ENCODE measurements at regions not wholly inside any gene's neighbourhood (a gene's known extent, or its start where the extent isn't known, plus 50 kb on each side); places are given as distances from the start of the nearest gene placed in this dataset.

- no peak overlapping the region for H3K4me3 ChIP-seq (ENCODE audit: low read depth, low read length)
- no peak for DNase-seq (ENCODE audit: low read depth)
- no peak for TF ChIP-seq CTCF (IDR thresholded peaks at IDR 0.05; ENCODE audit: low read depth, low read length, missing control alignments)
These were observed 121.7 kb upstream of the CCDC160 start for GRCh38 chrX:134115270-134115669.

- TF ChIP-seq CTCF (IDR thresholded peaks at IDR 0.05; ENCODE audit: low read depth, low read length, missing control alignments): no peak
- DNase-seq (ENCODE audit: low read depth): no peak
- no peak overlapping the region for H3K4me3 ChIP-seq (ENCODE audit: low read depth, low read length)
These were observed 99.6 kb upstream of the CCDC160 start for GRCh38 chrX:134137341-134137740.

GRCh38 chrX:134139090-134139489 is 97.9 kb upstream of the CCDC160 start:
- DNase-seq (ENCODE audit: low read depth): no peak
- TF ChIP-seq CTCF (IDR thresholded peaks at IDR 0.05; ENCODE audit: low read depth, low read length, missing control alignments): no peak
- no peak overlapping the region for H3K4me3 ChIP-seq (ENCODE audit: low read depth, low read length)

GRCh38 chrX:134144231-134144630 is 92.8 kb upstream of the CCDC160 start:
- no peak overlapping the region for H3K4me3 ChIP-seq (ENCODE audit: low read depth, low read length)
- DNase-seq (ENCODE audit: low read depth): no peak
- TF ChIP-seq CTCF (IDR thresholded peaks at IDR 0.05; ENCODE audit: low read depth, low read length, missing control alignments): peak; percentile 36

- no peak for DNase-seq (ENCODE audit: low read depth)
- TF ChIP-seq CTCF (IDR thresholded peaks at IDR 0.05; ENCODE audit: low read depth, low read length, missing control alignments): no peak
These were observed 90.5 kb upstream of the CCDC160 start for GRCh38 chrX:134146493-134146892.

GRCh38 chrX:134148172-134148692 is 88.8 kb upstream of the CCDC160 start:
- no peak for DNase-seq (ENCODE audit: low read depth)
- TF ChIP-seq CTCF (IDR thresholded peaks at IDR 0.05; ENCODE audit: low read depth, low read length, missing control alignments): no peak
- no peak overlapping the region for H3K4me3 ChIP-seq (ENCODE audit: low read depth, low read length)

More at GRCh38 chrX:134146493-134146892, 90.5 kb upstream of the CCDC160 start:
- H3K4me3 ChIP-seq (ENCODE audit: low read depth, low read length): no peak overlapping the region

- no peak for TF ChIP-seq CTCF (IDR thresholded peaks at IDR 0.05; ENCODE audit: low read depth, low read length, missing control alignments)
- H3K4me3 ChIP-seq (ENCODE audit: low read depth, low read length): no peak overlapping the region
- no peak for DNase-seq (ENCODE audit: low read depth)
These were observed 78.0 kb upstream of the CCDC160 start for GRCh38 chrX:134158821-134159512.

All from GM12864 (cell line).